Astrocyte of the hippocampus (primary cell): ENCODE measurements at regions not wholly inside any gene's neighbourhood (a gene's known extent, or its start where the extent isn't known, plus 50 kb on each side); places are given as distances from the start of the nearest gene placed in this dataset.

Experiments
- DNase-seq: peaks from one replicate; pipeline ENCODE4 v3.0.0; 2011; ENCODE audit warnings: low read depth, low spot score

GRCh38 chr17:36661047-36661666 is 59.8 kb downstream of the MRM1 start:
- no peak for DNase-seq

GRCh38 chr17:36661688-36662087 is 60.3 kb downstream of the MRM1 start:
- no peak for DNase-seq

- no peak for DNase-seq
Observed at GRCh38 chr17:36665417-36665816, 64.0 kb downstream of the MRM1 start.

GRCh38 chr17:36667922-36668321 is 66.5 kb downstream of the MRM1 start:
- no peak for DNase-seq

GRCh38 chr17:36668824-36669223 is 67.4 kb downstream of the MRM1 start:
- no peak for DNase-seq

GRCh38 chr17:36671144-36671543 is 69.8 kb downstream of the MRM1 start:
- DNase-seq: no peak

- DNase-seq: no peak
Observed at GRCh38 chr17:36672403-36672918, 71.1 kb downstream of the MRM1 start.

GRCh38 chr17:36673068-36673467 is 71.7 kb downstream of the MRM1 start:
- DNase-seq: no peak

GRCh38 chr17:36673637-36674277 is 72.4 kb downstream of the MRM1 start:
- DNase-seq: no peak

- no peak for DNase-seq
Observed at GRCh38 chr17:36674278-36674650, 72.9 kb downstream of the MRM1 start.

GRCh38 chr17:36675250-36675649 is 73.9 kb downstream of the MRM1 start:
- DNase-seq: no peak

- no peak for DNase-seq
Observed at GRCh38 chr17:36675786-36676185, 74.4 kb downstream of the MRM1 start.

- no peak for DNase-seq
Observed at GRCh38 chr17:36679815-36680467, 78.6 kb downstream of the MRM1 start.

- no peak for DNase-seq
Observed at GRCh38 chr17:36680701-36681202, 79.4 kb downstream of the MRM1 start.

GRCh38 chr17:36682773-36683172 is 81.4 kb downstream of the MRM1 start:
- no peak for DNase-seq

GRCh38 chr17:36683387-36683786 is 82.0 kb downstream of the MRM1 start:
- no peak for DNase-seq

- no peak for DNase-seq
Observed at GRCh38 chr17:36684134-36684533, 82.8 kb downstream of the MRM1 start.

- DNase-seq: no peak
Observed at GRCh38 chr17:36686123-36686669, 84.8 kb downstream of the MRM1 start.

GRCh38 chr17:36687736-36688135 is 86.4 kb downstream of the MRM1 start:
- no peak for DNase-seq

GRCh38 chr17:36689089-36689667 is 87.8 kb downstream of the MRM1 start:
- DNase-seq: no peak

GRCh38 chr17:36690190-36690589 is 88.8 kb downstream of the MRM1 start:
- no peak for DNase-seq

- DNase-seq: no peak
Observed at GRCh38 chr17:36691606-36692005, 90.2 kb downstream of the MRM1 start.
